Upper lobe of left lung (tissue), 4 donors: ENCODE measurements at regions not wholly inside any gene's neighbourhood (a gene's known extent, or its start where the extent isn't known, plus 50 kb on each side); places are given as distances from the start of the nearest gene placed in this dataset.

ENCODE experiments used
- EP300 ChIP-seq, 4 donors: sonication (generic); formaldehyde crosslinking; IDR thresholded peaks; one replicate each; pipeline ENCODE4 v1.5.1; 2017; ENCODE audit warnings: antibody characterized with exemption in 4 of 4, control low read depth in 2 of 4
- POLR2A ChIP-seq, 4 donors: fragments of 450-650 bp; IDR thresholded peaks; one replicate each; pipeline ENCODE4 v1.5.1; 2016 to 2017; ENCODE audit warnings: antibody characterized with exemption in 4 of 4, mild to moderate bottlenecking in 2 of 4
- POLR2AphosphoS5 ChIP-seq, 2 donors: sonication (generic); formaldehyde crosslinking; IDR thresholded peaks; one replicate each; pipeline ENCODE4 v1.5.1; 2017; ENCODE audit warnings: antibody characterized with exemption in 2 of 2
- TF ChIP-seq, protein P1 (sequence below), 6 experiments: fragments of 450-650 bp in 4 of 6; fragments of 200-600 bp in 2 of 6; sonication (generic) in 2 of 6; IDR thresholded peaks; one replicate each; pipeline ENCODE4 v1.5.1; 2016 to 2019; ENCODE audit warnings: antibody characterized with exemption in 6 of 6

DNA sequence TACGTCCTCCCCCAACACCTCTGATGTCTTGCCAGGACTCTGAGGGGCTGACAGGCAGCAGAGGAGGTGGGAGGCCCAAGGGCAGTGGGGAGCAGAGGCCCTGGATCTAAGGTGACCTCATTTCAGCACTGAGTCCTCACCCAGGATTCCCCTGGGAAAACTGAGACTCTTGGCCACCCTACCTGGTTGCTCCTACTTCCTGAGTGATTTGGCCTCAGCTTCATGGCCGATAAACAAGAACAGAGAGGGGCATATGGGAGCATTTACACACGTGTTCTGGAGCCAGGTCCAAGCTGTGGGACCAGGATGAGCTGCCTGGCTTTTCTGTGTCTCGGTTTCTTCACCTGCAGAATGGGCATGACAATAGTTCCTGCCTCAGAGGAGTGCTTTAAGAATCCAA, 133.8 kb downstream of the ANKRD60 start:
- TF ChIP-seq POLR2A (IDR thresholded peaks at IDR 0.05) (no peak), EP300 (IDR thresholded peaks at IDR 0.05) (no peak), POLR2AphosphoS5 (IDR thresholded peaks at IDR 0.05) (no peak)
- TF ChIP-seq, protein P1, sequence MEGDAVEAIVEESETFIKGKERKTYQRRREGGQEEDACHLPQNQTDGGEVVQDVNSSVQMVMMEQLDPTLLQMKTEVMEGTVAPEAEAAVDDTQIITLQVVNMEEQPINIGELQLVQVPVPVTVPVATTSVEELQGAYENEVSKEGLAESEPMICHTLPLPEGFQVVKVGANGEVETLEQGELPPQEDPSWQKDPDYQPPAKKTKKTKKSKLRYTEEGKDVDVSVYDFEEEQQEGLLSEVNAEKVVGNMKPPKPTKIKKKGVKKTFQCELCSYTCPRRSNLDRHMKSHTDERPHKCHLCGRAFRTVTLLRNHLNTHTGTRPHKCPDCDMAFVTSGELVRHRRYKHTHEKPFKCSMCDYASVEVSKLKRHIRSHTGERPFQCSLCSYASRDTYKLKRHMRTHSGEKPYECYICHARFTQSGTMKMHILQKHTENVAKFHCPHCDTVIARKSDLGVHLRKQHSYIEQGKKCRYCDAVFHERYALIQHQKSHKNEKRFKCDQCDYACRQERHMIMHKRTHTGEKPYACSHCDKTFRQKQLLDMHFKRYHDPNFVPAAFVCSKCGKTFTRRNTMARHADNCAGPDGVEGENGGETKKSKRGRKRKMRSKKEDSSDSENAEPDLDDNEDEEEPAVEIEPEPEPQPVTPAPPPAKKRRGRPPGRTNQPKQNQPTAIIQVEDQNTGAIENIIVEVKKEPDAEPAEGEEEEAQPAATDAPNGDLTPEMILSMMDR (IDR thresholded peaks at IDR 0.05): no peak
